ENCODE measurements at regions not wholly inside any gene's neighbourhood (a gene's known extent, or its start where the extent isn't known, plus 50 kb on each side); places are given as distances from the start of the nearest gene placed in this dataset.
"Not testable (repeated sequence)": the region's sequence is repeated elsewhere in the genome, so short reads cannot be mapped to it uniquely, and the experiment has no call there.

GRCh38 chr15:38128341-38128781 lies 124.3 kb upstream of the SPRED1 start:
- DNase-seq: peak; percentile 38

- peak; percentile 35 for DNase-seq
These were observed 123.7 kb upstream of the SPRED1 start for GRCh38 chr15:38128921-38129320.

GRCh38 chr15:38129531-38130204 lies 123.0 kb upstream of the SPRED1 start:
- peak; percentile 91 for DNase-seq

- DNase-seq: no peak
These were observed 122.5 kb upstream of the SPRED1 start for GRCh38 chr15:38130205-38130567.

GRCh38 chr15:38130740-38131498 lies 121.7 kb upstream of the SPRED1 start:
- DNase-seq: peak; percentile 90

- peak; percentile 47 for DNase-seq
These were observed 118.4 kb upstream of the SPRED1 start for GRCh38 chr15:38134252-38134651.

GRCh38 chr15:38142195-38142594 lies 110.4 kb upstream of the SPRED1 start:
- DNase-seq: not testable (repeated sequence)

GRCh38 chr15:38144921-38145320 lies 107.7 kb upstream of the SPRED1 start:
- DNase-seq: no peak

- peak; percentile 24 for DNase-seq
These were observed 107.0 kb upstream of the SPRED1 start for GRCh38 chr15:38145651-38146111.

- DNase-seq: no peak
These were observed 105.4 kb upstream of the SPRED1 start for GRCh38 chr15:38147246-38147645.

GRCh38 chr15:38148471-38148870 lies 104.2 kb upstream of the SPRED1 start:
- no peak for DNase-seq

GRCh38 chr15:38149315-38149714 lies 103.3 kb upstream of the SPRED1 start:
- DNase-seq: no peak

- no peak for DNase-seq
These were observed 102.5 kb upstream of the SPRED1 start for GRCh38 chr15:38150148-38150547.

GRCh38 chr15:38150794-38151193 lies 101.8 kb upstream of the SPRED1 start:
- no peak for DNase-seq

GRCh38 chr15:38153781-38154180 lies 98.9 kb upstream of the SPRED1 start:
- DNase-seq: no peak

- no peak for DNase-seq
These were observed 98.4 kb upstream of the SPRED1 start for GRCh38 chr15:38154255-38154654.

- DNase-seq: no peak
These were observed 97.8 kb upstream of the SPRED1 start for GRCh38 chr15:38154837-38155236.

GRCh38 chr15:38163658-38164057 lies 89.0 kb upstream of the SPRED1 start:
- no peak for DNase-seq

GRCh38 chr15:38164061-38164460 lies 88.6 kb upstream of the SPRED1 start:
- DNase-seq: no peak

GRCh38 chr15:38164507-38164906 lies 88.1 kb upstream of the SPRED1 start:
- no peak for DNase-seq

- DNase-seq: peak; percentile 18
These were observed 84.1 kb upstream of the SPRED1 start for GRCh38 chr15:38168467-38169070.

GRCh38 chr15:38171973-38172372 lies 80.7 kb upstream of the SPRED1 start:
- DNase-seq: no peak

- no peak for DNase-seq
These were observed 77.9 kb upstream of the SPRED1 start for GRCh38 chr15:38174691-38175090.
